ENCODE measurements at regions not wholly inside any gene's neighbourhood (a gene's known extent, or its start where the extent isn't known, plus 50 kb on each side); places are given as distances from the start of the nearest gene placed in this dataset.
"Not testable (repeated sequence)": the region's sequence is repeated elsewhere in the genome, so short reads cannot be mapped to it uniquely, and the experiment has no call there.

- no peak overlapping the region for H3K27ac ChIP-seq (ENCODE audit: low read length)
- no peaks in the 10 kb centered on the region for H3K9me3 ChIP-seq (ENCODE audit: control insufficient read depth in 2 of 2, low read length in 2 of 2)
- H3K4me3 ChIP-seq (ENCODE audit: low read length in 2 of 2): no peak overlapping the region
- H3K27me3 ChIP-seq (ENCODE audit: control insufficient read depth in 1 of 2, insufficient read depth in 2 of 2, low read length in 2 of 2): no peaks in the 10 kb centered on the region
- no peaks in the 10 kb centered on the region for H3K36me3 ChIP-seq (ENCODE audit: control insufficient read depth in 2 of 2, insufficient read depth in 2 of 2, low read length in 2 of 2)
- no peak overlapping the region for H3K9ac ChIP-seq (ENCODE audit: low read length in 2 of 2)
- H3K4me1 ChIP-seq (ENCODE audit: control insufficient read depth, insufficient read depth, low read length): no peaks in the 10 kb centered on the region
These were observed 861.3 kb downstream of the CCDC85A start for GRCh38 chr2:57044931-57045635.

DNA sequence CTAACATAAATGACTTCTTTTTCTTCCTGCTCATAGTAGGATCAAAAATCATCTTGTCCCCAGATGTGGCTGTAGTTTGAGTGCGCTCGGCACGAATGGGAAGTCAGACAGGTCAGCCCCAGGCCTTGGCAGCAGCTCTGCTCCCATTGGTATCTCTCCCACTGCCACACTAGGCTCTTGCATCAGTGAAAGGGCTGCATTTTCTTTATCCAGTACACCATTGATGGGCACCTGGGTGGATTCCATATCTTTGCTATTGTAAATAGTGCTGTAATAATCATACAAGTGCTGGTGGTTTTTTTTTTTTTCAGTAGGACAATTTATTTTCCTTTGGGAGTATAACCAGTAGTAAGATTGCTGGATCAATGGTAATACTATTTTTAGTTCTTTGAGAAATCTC is 865.5 kb downstream of the CCDC85A start:
- no peak overlapping the region for H3K27ac ChIP-seq (ENCODE audit: low read length)

GRCh38 chr2:57050007-57050406 is 866.2 kb downstream of the CCDC85A start:
- H3K36me3 ChIP-seq (ENCODE audit: control insufficient read depth in 2 of 2, insufficient read depth in 2 of 2, low read length in 2 of 2): no peaks in the 10 kb centered on the region
- no peak overlapping the region for H3K9ac ChIP-seq (ENCODE audit: low read length in 2 of 2)
- no peak overlapping the region for H3K4me3 ChIP-seq (ENCODE audit: low read length in 2 of 2)
- H3K27me3 ChIP-seq (ENCODE audit: control insufficient read depth in 1 of 2, insufficient read depth in 2 of 2, low read length in 2 of 2): no peaks in the 10 kb centered on the region
- H3K27ac ChIP-seq (ENCODE audit: low read length): no peak overlapping the region
- H3K4me1 ChIP-seq (ENCODE audit: control insufficient read depth, insufficient read depth, low read length): no peaks in the 10 kb centered on the region
- H3K9me3 ChIP-seq (ENCODE audit: control insufficient read depth in 2 of 2, low read length in 2 of 2): no peaks in the 10 kb centered on the region

More for the DNA sequence above, 865.5 kb downstream of the CCDC85A start:
- H3K9me3 ChIP-seq (ENCODE audit: control insufficient read depth in 2 of 2, low read length in 2 of 2): no peaks in the 10 kb centered on the region
- H3K4me3 ChIP-seq (ENCODE audit: low read length in 2 of 2): no peak overlapping the region
- H3K9ac ChIP-seq (ENCODE audit: low read length in 2 of 2): no peak overlapping the region
- H3K36me3 ChIP-seq (ENCODE audit: control insufficient read depth in 2 of 2, insufficient read depth in 2 of 2, low read length in 2 of 2): no peaks in the 10 kb centered on the region
- no peaks in the 10 kb centered on the region for H3K27me3 ChIP-seq (ENCODE audit: control insufficient read depth in 1 of 2, insufficient read depth in 2 of 2, low read length in 2 of 2)
- no peaks in the 10 kb centered on the region for H3K4me1 ChIP-seq (ENCODE audit: control insufficient read depth, insufficient read depth, low read length)

GRCh38 chr2:57066301-57066700 is 882.5 kb downstream of the CCDC85A start:
- H3K27ac ChIP-seq (ENCODE audit: low read length); H3K9me3 ChIP-seq (ENCODE audit: control insufficient read depth in 2 of 2, low read length in 2 of 2); H3K9ac ChIP-seq (ENCODE audit: low read length in 2 of 2); H3K4me3 ChIP-seq (ENCODE audit: low read length in 2 of 2); H3K27me3 ChIP-seq (ENCODE audit: control insufficient read depth in 1 of 2, insufficient read depth in 2 of 2, low read length in 2 of 2); H3K4me1 ChIP-seq (ENCODE audit: control insufficient read depth, insufficient read depth, low read length); H3K36me3 ChIP-seq (ENCODE audit: control insufficient read depth in 2 of 2, insufficient read depth in 2 of 2, low read length in 2 of 2): not testable (repeated sequence)

DNA sequence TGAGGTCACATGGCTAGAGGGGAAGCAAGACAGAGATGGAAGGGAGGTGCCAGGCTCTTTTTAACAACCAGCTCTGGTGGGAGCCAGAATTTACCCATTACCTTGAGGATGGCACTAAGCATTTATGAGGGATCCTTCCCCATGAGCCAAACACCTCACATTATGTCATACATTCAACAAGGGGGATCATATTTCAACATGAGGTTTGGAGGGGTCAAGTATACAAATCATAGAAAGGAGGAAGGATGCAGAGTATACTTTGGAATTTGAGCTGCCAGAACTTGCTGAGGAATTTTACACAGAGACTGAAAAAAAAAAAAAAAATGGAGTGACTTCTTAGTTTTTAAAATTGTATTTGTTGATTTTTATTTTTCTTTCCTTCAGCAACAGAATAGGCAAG is 891.4 kb downstream of the CCDC85A start:
- Histone ChIP-seq H3K4me3 (ENCODE audit: low read length in 2 of 2) (no peak overlapping the region), H3K27ac (ENCODE audit: low read length) (no peak overlapping the region), H3K9me3 (ENCODE audit: control insufficient read depth in 2 of 2, low read length in 2 of 2) (no peaks in the 10 kb centered on the region)

GRCh38 chr2:57080035-57080434 is 896.2 kb downstream of the CCDC85A start:
- Histone ChIP-seq H3K9me3 (ENCODE audit: control insufficient read depth in 2 of 2, low read length in 2 of 2) (peaks cover 0 to 3% of the 10 kb centered on the region in 2 donors), H3K27ac (ENCODE audit: low read length) (no peak overlapping the region), H3K9ac (ENCODE audit: low read length in 2 of 2) (no peak overlapping the region), H3K36me3 (ENCODE audit: control insufficient read depth in 2 of 2, insufficient read depth in 2 of 2, low read length in 2 of 2) (no peaks in the 10 kb centered on the region), H3K4me1 (ENCODE audit: control insufficient read depth, insufficient read depth, low read length) (no peaks in the 10 kb centered on the region), H3K27me3 (ENCODE audit: control insufficient read depth in 1 of 2, insufficient read depth in 2 of 2, low read length in 2 of 2) (no peaks in the 10 kb centered on the region), H3K4me3 (ENCODE audit: low read length in 2 of 2) (no peak overlapping the region)

More for the DNA sequence above, 891.4 kb downstream of the CCDC85A start:
- H3K9ac ChIP-seq (ENCODE audit: low read length in 2 of 2): no peak overlapping the region
- H3K27me3 ChIP-seq (ENCODE audit: control insufficient read depth in 1 of 2, insufficient read depth in 2 of 2, low read length in 2 of 2): no peaks in the 10 kb centered on the region
- H3K4me1 ChIP-seq (ENCODE audit: control insufficient read depth, insufficient read depth, low read length): no peaks in the 10 kb centered on the region
- no peaks in the 10 kb centered on the region for H3K36me3 ChIP-seq (ENCODE audit: control insufficient read depth in 2 of 2, insufficient read depth in 2 of 2, low read length in 2 of 2)

GRCh38 chr2:57084697-57085281 is 901.0 kb downstream of the CCDC85A start:
- no peaks in the 10 kb centered on the region for H3K36me3 ChIP-seq (ENCODE audit: control insufficient read depth in 2 of 2, insufficient read depth in 2 of 2, low read length in 2 of 2)
- H3K4me3 ChIP-seq (ENCODE audit: low read length in 2 of 2): no peak overlapping the region
- H3K9ac ChIP-seq (ENCODE audit: low read length in 2 of 2): no peak overlapping the region
- peaks cover 0 to 3% of the 10 kb centered on the region in 2 donors for H3K9me3 ChIP-seq (ENCODE audit: control insufficient read depth in 2 of 2, low read length in 2 of 2)
- H3K27ac ChIP-seq (ENCODE audit: low read length): no peak overlapping the region
- H3K27me3 ChIP-seq (ENCODE audit: control insufficient read depth in 1 of 2, insufficient read depth in 2 of 2, low read length in 2 of 2): no peaks in the 10 kb centered on the region
- H3K4me1 ChIP-seq (ENCODE audit: control insufficient read depth, insufficient read depth, low read length): no peaks in the 10 kb centered on the region

DNA sequence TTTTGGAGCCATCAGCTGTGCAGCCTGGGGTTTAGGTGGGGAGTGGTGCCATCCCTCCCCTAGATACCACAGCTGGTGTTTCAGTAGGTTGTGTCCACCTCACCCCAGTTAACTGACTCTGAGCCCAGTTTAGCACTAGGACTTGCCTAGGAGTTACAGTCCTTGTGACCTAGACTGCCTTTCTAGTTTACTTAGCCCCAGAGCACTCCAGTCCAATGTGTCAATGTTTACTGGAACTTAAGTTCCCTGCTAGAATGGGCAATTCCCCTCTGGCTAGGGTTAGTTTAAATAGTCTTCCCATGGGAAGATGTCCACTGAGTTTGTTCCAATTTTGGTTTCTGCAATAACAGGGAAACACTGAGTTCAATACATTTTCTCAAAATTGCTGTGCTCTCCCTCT is 909.2 kb downstream of the CCDC85A start:
- Histone ChIP-seq H3K4me3 (ENCODE audit: low read length in 2 of 2) (no peak overlapping the region), H3K9me3 (ENCODE audit: control insufficient read depth in 2 of 2, low read length in 2 of 2) (peaks cover 0 to 4% of the 10 kb centered on the region in 2 donors), H3K27ac (ENCODE audit: low read length) (no peak overlapping the region), H3K36me3 (ENCODE audit: control insufficient read depth in 2 of 2, insufficient read depth in 2 of 2, low read length in 2 of 2) (no peaks in the 10 kb centered on the region), H3K4me1 (ENCODE audit: control insufficient read depth, insufficient read depth, low read length) (no peaks in the 10 kb centered on the region), H3K9ac (ENCODE audit: low read length in 2 of 2) (no peak overlapping the region), H3K27me3 (ENCODE audit: control insufficient read depth in 1 of 2, insufficient read depth in 2 of 2, low read length in 2 of 2) (no peaks in the 10 kb centered on the region)

- Histone ChIP-seq H3K4me1 (ENCODE audit: control insufficient read depth, insufficient read depth, low read length) (no peaks in the 10 kb centered on the region), H3K27ac (ENCODE audit: low read length) (no peak overlapping the region), H3K27me3 (ENCODE audit: control insufficient read depth in 1 of 2, insufficient read depth in 2 of 2, low read length in 2 of 2) (no peaks in the 10 kb centered on the region), H3K4me3 (ENCODE audit: low read length in 2 of 2) (no peak overlapping the region), H3K36me3 (ENCODE audit: control insufficient read depth in 2 of 2, insufficient read depth in 2 of 2, low read length in 2 of 2) (no peaks in the 10 kb centered on the region), H3K9ac (ENCODE audit: low read length in 2 of 2) (no peak overlapping the region), H3K9me3 (ENCODE audit: control insufficient read depth in 2 of 2, low read length in 2 of 2) (no peaks in the 10 kb centered on the region)
These were observed 914.1 kb downstream of the CCDC85A start for GRCh38 chr2:57097855-57098254.

- H3K4me3 ChIP-seq (ENCODE audit: low read length in 2 of 2): no peak overlapping the region
- H3K9me3 ChIP-seq (ENCODE audit: control insufficient read depth in 2 of 2, low read length in 2 of 2): no peaks in the 10 kb centered on the region
- no peak overlapping the region for H3K9ac ChIP-seq (ENCODE audit: low read length in 2 of 2)
- H3K27me3 ChIP-seq (ENCODE audit: control insufficient read depth in 1 of 2, insufficient read depth in 2 of 2, low read length in 2 of 2): no peaks in the 10 kb centered on the region
- H3K36me3 ChIP-seq (ENCODE audit: control insufficient read depth in 2 of 2, insufficient read depth in 2 of 2, low read length in 2 of 2): no peaks in the 10 kb centered on the region
- no peak overlapping the region for H3K27ac ChIP-seq (ENCODE audit: low read length)
- no peaks in the 10 kb centered on the region for H3K4me1 ChIP-seq (ENCODE audit: control insufficient read depth, insufficient read depth, low read length)
These were observed 916.6 kb downstream of the CCDC85A start for GRCh38 chr2:57100436-57100835.

DNA sequence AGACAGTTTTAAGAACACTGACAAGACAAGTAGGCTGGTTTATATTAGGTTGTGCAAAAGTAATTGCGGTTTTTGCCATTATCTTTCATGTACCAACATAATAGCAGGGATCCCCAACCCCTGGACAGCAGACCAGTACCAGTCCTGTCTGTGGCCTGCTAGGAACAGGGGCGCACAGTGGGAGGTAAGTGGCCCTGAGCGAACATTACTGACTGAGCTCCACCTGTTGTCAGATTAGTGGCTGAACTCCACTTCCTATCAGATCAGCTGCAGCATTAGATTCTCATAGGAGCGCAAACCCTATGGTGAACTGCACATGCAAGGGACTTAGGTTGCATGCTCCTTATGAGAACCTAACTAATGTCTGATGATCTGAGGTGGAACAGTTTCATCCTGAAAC is 921.9 kb downstream of the CCDC85A start:
- Histone ChIP-seq H3K27ac (ENCODE audit: low read length) (no peak overlapping the region), H3K27me3 (ENCODE audit: control insufficient read depth in 1 of 2, insufficient read depth in 2 of 2, low read length in 2 of 2) (no peaks in the 10 kb centered on the region), H3K9ac (ENCODE audit: low read length in 2 of 2) (no peak overlapping the region), H3K4me3 (ENCODE audit: low read length in 2 of 2) (no peak overlapping the region), H3K9me3 (ENCODE audit: control insufficient read depth in 2 of 2, low read length in 2 of 2) (peaks cover 0 to 6% of the 10 kb centered on the region in 2 donors), H3K36me3 (ENCODE audit: control insufficient read depth in 2 of 2, insufficient read depth in 2 of 2, low read length in 2 of 2) (no peaks in the 10 kb centered on the region), H3K4me1 (ENCODE audit: control insufficient read depth, insufficient read depth, low read length) (no peaks in the 10 kb centered on the region)

Measured in stomach smooth muscle (tissue), 2 donors.